ENCODE measurements at regions not wholly inside any gene's neighbourhood (a gene's known extent, or its start where the extent isn't known, plus 50 kb on each side); places are given as distances from the start of the nearest gene placed in this dataset.
"Not testable (repeated sequence)": the region's sequence is repeated elsewhere in the genome, so short reads cannot be mapped to it uniquely, and the experiment has no call there.

- not testable (repeated sequence) for DNase-seq
Measured at GRCh38 chr7:10501206-10501884, 472.3 kb upstream of the PHF14 start.

- no peak for DNase-seq
Measured at GRCh38 chr7:10507032-10507431, 466.6 kb upstream of the PHF14 start.

DNA sequence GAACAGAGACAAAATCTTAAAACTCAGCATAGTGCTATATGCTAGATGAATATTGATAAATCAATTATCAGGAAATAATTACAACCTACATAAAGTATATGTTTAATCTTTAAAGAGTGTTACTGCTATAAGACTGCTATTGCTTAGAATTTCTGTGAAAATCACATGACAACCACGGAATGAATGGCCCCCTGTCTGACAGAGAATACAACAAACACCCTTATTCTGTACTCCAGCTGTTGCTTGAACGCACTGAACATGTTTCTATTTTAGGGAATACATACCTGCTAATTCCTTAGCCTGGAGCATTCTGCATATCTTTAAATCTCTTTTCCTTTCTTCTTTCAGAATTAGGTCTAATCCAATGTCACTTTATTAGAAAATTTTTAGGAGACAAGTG, 452.4 kb upstream of the PHF14 start:
- DNase-seq, result no peak

DNA sequence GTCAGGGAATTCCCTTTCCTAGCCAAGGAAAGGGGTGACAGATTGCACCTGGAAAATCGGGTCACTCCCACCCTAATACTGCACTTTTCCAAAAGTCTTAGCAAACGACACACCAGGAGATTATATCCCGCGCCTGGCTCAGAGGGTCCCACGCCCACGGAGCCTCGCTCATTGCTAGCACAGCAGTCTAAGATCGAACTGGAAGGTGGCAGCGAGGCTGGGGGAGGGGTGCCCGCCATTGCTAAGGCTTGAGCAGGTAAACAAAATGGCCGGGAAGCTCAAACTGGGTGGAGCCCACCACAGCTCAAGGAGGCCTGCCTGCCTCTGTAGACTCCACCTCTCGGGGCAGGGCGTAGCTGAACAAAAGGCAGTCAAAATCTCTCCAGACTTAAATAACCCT, 440.2 kb upstream of the PHF14 start:
- not testable (repeated sequence) for DNase-seq

DNA sequence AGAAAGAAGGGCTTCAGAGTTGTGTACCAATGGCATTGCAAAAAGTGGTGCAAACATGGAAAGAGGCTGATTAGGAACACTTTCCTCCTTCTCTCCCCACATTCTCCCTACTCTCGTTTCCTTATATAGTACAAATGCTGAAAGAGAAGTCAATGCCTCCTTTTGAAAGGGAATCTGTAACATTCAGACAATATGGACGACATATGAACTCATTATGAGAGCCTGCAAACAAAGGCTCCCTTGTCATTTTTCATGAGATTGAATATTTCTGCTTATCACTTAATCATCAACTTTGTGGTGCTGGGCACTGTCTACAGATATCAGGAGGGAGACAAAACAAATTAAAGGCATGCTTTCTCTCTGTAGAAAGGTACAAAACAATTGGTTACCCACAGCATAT, 437.1 kb upstream of the PHF14 start:
- no peak for DNase-seq

- DNase-seq, result no peak
Measured at GRCh38 chr7:10537764-10538163, 435.9 kb upstream of the PHF14 start.

- no peak for DNase-seq
Measured at GRCh38 chr7:10557375-10557774, 416.3 kb upstream of the PHF14 start.

- DNase-seq, result no peak
Measured at GRCh38 chr7:10560497-10560896, 413.2 kb upstream of the PHF14 start.

DNA sequence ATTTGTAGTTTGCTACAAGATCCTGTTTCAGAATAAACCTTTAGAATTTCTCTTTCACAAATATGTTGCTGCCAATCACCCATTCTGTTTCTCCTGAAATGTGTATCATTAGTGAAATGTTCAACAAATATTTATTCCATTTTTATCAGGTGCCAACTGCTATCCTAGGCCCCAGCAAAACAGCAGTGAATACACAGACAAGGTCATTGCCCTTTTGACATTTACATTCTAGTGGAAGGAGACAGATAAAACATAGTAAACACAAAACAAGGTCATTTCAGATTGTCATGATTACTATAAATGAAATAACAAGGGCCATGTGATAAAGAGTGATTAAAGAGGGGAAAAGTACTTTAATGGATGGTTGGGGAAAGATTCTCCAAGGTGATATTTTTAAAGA, 404.8 kb upstream of the PHF14 start:
- DNase-seq, result no peak

DNA sequence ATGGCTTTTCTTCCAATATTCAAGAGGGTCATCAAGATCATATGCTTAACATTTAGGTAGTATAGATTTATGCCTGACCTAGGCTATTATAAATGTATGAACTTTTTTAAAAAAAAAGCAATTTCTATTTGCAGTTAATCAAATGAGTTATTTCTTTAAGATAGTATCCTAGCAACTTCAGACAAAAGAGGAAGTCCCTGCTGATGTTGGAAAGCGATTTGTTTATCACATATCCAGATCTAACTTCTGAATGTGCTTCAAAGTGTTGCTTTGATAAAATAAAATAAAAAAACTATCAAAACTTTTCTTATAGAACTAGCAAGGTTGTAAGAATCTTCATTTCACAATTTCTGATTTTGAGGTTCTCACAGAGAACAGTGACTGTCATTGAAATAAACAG, 401.9 kb upstream of the PHF14 start:
- no peak for DNase-seq

DNA sequence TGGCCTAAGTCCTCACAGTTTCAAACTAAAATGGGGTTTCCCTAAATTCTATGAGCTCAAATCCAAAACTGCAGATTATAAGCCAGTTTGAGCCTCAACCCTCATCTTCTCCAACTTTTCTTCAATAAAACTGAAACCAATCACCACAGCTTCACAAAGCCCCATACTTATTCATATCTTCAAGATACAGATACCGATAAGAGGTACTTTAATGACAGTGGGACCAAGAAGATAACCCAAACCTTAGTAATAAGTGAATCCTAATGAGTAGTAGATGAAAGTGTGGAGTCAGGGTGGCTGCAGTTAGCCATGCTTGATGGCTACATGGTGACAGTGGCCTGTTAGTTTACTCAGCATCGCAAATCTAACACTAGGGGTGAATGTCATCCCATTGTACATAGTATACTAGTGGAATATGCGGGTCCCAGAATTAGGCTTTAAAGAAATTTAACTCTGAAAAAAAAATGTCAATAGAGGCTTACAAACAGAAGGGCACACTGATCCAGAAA, 395.8 kb upstream of the PHF14 start:
- no peak for DNase-seq

DNA sequence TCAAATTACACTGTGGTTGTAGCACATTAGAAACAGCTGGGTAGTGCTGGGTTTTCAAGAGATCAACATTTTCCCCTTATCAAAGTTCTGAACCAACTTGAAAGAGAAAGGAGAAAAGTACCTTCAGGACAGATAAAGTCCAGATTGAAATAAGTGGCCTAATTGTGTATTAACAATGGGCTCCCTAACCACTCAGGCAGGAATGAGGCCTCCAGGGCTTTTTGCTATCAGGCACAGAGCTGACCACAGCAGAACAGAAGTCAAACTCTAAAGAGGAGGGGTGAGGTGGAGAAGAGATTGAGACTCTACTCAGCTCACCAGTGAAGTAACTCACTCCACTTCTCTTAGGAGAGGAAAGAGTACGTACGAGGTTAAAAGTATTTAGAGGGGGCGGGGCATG, 394.1 kb upstream of the PHF14 start:
- no peak for DNase-seq

DNA sequence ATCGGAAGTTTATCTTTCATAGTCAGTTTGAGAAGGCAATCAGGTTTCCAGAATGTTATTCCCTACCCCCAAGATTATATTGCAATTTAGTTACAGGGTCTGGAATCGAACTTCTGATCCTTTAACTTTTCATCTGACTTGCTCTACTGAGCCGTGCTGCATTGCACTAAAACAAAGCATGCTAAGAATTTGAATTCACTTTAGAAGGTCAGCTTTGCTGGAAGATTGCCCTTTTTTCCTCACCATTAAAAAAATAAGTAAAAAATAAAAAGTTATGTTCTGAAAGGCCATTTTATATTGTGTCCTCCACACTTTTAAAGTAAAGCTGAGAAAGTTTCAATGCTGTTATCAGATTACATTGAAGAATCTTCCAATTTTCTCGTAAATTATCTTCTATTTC, 388.8 kb upstream of the PHF14 start:
- DNase-seq, result no peak

DNA sequence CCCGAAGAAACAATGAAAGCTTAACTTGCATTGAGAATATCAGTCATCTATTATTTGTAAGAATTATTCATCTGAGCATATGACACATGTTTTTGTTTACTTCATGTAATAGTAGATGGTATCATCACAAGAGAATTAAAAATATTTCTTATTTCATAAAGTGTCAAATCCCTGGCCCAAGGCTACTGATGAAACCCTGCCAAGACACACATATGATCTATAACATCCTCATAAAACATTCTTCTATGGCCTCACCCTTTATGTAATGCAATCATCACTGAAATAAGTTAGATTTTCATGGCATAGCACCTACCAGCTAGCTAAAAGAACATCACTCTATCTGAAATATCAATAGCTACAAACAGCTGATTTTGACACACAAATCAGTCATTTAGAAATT, 385.6 kb upstream of the PHF14 start:
- DNase-seq, result no peak

- no peak for DNase-seq
Measured at GRCh38 chr7:10592604-10593003, 381.1 kb upstream of the PHF14 start.

- DNase-seq, result no peak
Measured at GRCh38 chr7:10593080-10593479, 380.6 kb upstream of the PHF14 start.

DNA sequence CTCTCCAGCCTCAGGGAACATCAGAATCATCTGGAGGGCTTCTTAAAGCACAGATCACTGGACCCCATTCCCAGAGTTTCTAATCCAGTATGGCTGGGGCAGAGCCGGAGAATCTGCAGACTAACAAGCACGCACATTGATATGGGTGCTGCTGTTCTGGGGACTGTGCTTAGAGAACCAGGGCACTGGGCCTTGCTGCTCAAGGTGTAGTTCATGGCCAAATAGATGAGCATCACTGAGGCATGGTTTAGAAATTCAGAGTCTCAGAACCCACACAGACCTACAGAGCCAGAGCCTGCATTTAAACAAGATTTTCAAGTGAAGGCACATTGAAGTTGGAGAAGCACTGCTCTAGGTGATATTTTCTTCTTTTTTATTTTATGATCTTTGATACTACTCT, 376.8 kb upstream of the PHF14 start:
- no peak for DNase-seq

DNA sequence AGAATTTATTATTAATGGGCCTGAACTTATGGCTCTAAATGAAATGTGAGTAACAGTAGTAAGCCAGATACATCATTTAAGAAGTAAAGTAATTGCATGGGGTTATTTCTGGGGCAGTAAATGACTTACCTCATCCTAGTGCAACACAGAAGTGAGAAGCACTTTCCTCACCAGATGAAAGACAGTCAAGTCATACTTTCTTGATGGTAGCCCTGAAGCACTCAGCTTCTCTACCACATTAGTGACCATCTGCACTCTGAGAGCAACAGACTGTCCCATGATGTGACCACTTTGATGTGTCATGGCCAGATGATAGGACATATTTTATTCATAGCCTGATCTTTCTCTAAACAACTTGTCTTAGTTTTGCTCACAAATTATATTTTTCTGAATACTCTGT, 369.5 kb upstream of the PHF14 start:
- DNase-seq, result no peak

GRCh38 chr7:10612950-10613349, 360.7 kb upstream of the PHF14 start:
- DNase-seq, result no peak

- DNase-seq, result no peak
Measured at GRCh38 chr7:10618953-10619352, 354.7 kb upstream of the PHF14 start.

DNA sequence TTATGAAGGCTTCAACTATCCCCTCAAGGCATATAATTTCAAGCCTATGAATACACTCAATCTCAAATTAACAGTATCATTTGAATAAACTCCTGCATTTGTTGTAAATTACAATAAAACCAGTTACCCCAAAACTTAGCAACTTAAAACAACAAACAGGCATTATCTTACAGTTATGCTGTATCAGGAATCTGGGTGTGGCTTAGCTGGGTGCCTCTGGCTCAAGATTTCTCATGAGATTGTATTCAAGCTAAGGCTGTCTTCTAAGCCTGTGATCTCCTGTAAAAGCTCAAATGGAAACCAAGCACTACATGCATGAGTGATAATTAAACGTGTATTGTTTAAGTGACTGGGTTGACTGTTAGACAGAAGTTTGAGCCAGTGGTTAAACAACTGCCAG, 341.0 kb upstream of the PHF14 start:
- DNase-seq, result no peak

GRCh38 chr7:10634239-10634638, 339.4 kb upstream of the PHF14 start:
- no peak for DNase-seq

GRCh38 chr7:10637991-10638390, 335.7 kb upstream of the PHF14 start:
- DNase-seq, result no peak

DNA sequence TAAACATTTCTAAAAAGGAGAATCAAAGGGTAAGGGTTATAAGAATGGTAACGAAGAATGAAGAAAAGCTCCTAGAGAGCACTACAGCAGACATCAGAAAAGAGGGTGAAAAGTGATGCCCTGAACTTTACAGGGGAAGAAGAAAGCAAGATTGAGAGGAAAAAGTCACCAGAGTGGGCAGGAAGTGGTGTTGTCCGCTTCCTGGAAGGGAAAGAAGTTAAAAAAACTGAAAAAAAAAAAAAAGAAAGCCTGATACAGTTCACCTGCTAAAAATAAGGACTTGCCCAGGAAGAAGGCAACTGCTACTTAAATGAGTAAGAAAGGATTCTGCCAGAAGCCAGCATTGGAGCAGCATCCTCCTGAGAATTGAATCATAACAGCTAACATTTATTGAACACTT, 330.1 kb upstream of the PHF14 start:
- no peak for DNase-seq

DNA sequence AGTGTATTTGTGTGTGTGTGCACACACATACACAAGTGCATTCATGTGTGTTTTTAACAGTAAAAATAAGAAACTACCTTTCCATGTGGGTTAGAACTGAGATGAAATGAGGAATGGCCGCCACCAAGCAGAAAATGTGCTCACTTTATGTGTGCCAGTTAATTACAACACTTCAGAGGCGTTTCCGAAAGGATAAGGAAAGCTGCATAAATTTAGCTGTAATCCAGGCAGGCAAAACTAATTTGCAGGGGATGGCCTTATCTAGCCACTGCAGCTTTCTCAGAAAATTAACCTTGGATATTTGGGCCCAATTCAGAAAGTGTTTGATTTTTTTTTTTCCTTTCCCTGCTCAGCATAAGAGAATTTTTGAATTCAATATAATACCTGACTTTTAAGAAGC, 328.8 kb upstream of the PHF14 start:
- DNase-seq, result no peak

DNA sequence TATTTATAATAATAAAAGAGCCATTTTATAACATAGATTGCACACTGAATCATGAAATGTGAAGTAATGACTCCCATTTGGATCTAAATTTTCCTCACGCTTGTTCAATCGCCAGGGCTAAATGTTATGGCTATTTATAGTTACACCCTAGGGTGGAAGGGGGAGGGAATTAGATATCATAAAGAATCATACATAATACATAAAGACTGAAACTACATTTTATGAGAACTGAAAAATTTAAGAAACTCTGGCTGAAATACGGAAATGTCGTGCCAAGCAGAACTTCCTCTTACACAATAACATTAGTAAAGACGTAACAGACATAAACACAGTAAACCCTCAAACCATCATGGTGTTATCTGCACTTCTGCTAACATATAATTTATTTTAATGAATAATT, 327.5 kb upstream of the PHF14 start:
- DNase-seq, result no peak

All from stimulated activated CD4-positive, alpha-beta T cell treated with anti-CD3 and anti-CD28 coated beads, Interleukin-4, amount 100 ng/mL, for 24 hours (primary cell).